CD4-positive, alpha-beta T cell treated with Interleukin-6 for 4 hours (primary cell): ENCODE measurements at regions not wholly inside any gene's neighbourhood (a gene's known extent, or its start where the extent isn't known, plus 50 kb on each side); places are given as distances from the start of the nearest gene placed in this dataset.
"Not testable (repeated sequence)": the region's sequence is repeated elsewhere in the genome, so short reads cannot be mapped to it uniquely, and the experiment has no call there.

ENCODE experiments used
- DNase-seq: peaks from one replicate; pipeline ENCODE4 v3.0.0-alpha.2; 2020; ENCODE audit warnings: mixed read lengths

- no peak for DNase-seq
Observed at GRCh38 chr15:23851921-23852320, 164.8 kb upstream of the NDN start.

- DNase-seq = no peak
Observed at GRCh38 chr15:23853286-23853685, 166.2 kb upstream of the NDN start.

- no peak for DNase-seq
Observed at GRCh38 chr15:23854203-23854911, 167.3 kb upstream of the NDN start.

- DNase-seq = no peak
Observed at GRCh38 chr15:23854912-23855659, 168.0 kb upstream of the NDN start.

- DNase-seq = no peak
Observed at GRCh38 chr15:23855947-23856346, 168.8 kb upstream of the NDN start.

GRCh38 chr15:23857028-23857641 lies 170.0 kb upstream of the NDN start:
- DNase-seq = no peak

- DNase-seq = no peak
Observed at GRCh38 chr15:23859008-23859407, 171.9 kb upstream of the NDN start.

GRCh38 chr15:23860290-23861245 lies 173.5 kb upstream of the NDN start:
- DNase-seq = no peak

GRCh38 chr15:23866832-23867231 lies 179.7 kb upstream of the NDN start:
- DNase-seq = no peak

- no peak for DNase-seq
Observed at GRCh38 chr15:23869396-23869795, 182.3 kb upstream of the NDN start.

- not testable (repeated sequence) for DNase-seq
Observed at GRCh38 chr15:23873613-23874012, 186.5 kb upstream of the NDN start.

GRCh38 chr15:23877502-23878412 lies 190.7 kb upstream of the NDN start:
- peak; percentile 4 for DNase-seq

GRCh38 chr15:23881291-23881690 lies 194.2 kb upstream of the NDN start:
- no peak for DNase-seq

- no peak for DNase-seq
Observed at GRCh38 chr15:23890218-23890617, 203.1 kb upstream of the NDN start.

- no peak for DNase-seq
Observed at GRCh38 chr15:23897091-23897490, 210.0 kb upstream of the NDN start.

GRCh38 chr15:23897531-23897930 lies 210.4 kb upstream of the NDN start:
- DNase-seq = no peak

- no peak for DNase-seq
Observed at GRCh38 chr15:23910030-23910429, 222.9 kb upstream of the NDN start.

- no peak for DNase-seq
Observed at GRCh38 chr15:23912191-23912590, 225.1 kb upstream of the NDN start.

GRCh38 chr15:23913081-23913480 lies 226.0 kb upstream of the NDN start:
- no peak for DNase-seq

- DNase-seq = no peak
Observed at GRCh38 chr15:23913635-23914034, 226.5 kb upstream of the NDN start.

GRCh38 chr15:23924686-23925085 lies 237.6 kb upstream of the NDN start:
- DNase-seq = no peak

GRCh38 chr15:23954931-23955330 lies 267.8 kb upstream of the NDN start:
- DNase-seq = no peak
